CD14-positive monocyte (primary cell): ENCODE measurements at regions not wholly inside any gene's neighbourhood (a gene's known extent, or its start where the extent isn't known, plus 50 kb on each side); places are given as distances from the start of the nearest gene placed in this dataset.

Source experiments
- DNase-seq, 3 donors: peaks; one replicate each; pipeline ENCODE4 v3.0.0-alpha.2; 2011 to 2022
- H2AFZ ChIP-seq: 2 replicates; pipeline ENCODE4 v1.6.0; 2012; ENCODE audit warnings: mild to moderate bottlenecking, low read depth, low read length, inconsistent platforms; ENCODE audit not compliant: insufficient read depth, poor library complexity, severe bottlenecking
- H3K27ac ChIP-seq, 2 donors: 1 replicate in 1 of 2; 2 replicates in 1 of 2; pipeline ENCODE4 v1.5.1; 2012 to 2013; ENCODE audit warnings: low read length in 2 of 2, control low read depth in 1 of 2, inconsistent platforms in 1 of 2, low read depth in 1 of 2, mild to moderate bottlenecking in 1 of 2
- H3K27me3 ChIP-seq, 2 donors: one replicate each; pipeline versions ENCODE4 v1.6.0 to v1.6.1; 2011 to 2013; ENCODE audit warnings: low read length in 2 of 2; ENCODE audit not compliant: control insufficient read depth in 2 of 2, insufficient read depth in 2 of 2
- H3K36me3 ChIP-seq, 2 donors: replicated peaks in 1 of 2; 1 replicate in 1 of 2; 2 replicates in 1 of 2; pipeline versions ENCODE4 v1.5.1 to v1.6.1; 2012 to 2013; ENCODE audit warnings: low read length in 2 of 2, control low read depth in 1 of 2, inconsistent platforms in 1 of 2, mild to moderate bottlenecking in 1 of 2; ENCODE audit not compliant: insufficient read depth in 2 of 2, control insufficient read depth in 1 of 2
- H3K4me1 ChIP-seq, 2 donors: 1 replicate in 1 of 2; 2 replicates in 1 of 2; pipeline versions ENCODE4 v1.5.1 to v1.6.1; 2012 to 2013; ENCODE audit warnings: low read length in 2 of 2, control low read depth in 1 of 2, inconsistent platforms in 1 of 2, mild to moderate bottlenecking in 1 of 2, moderate library complexity in 1 of 2; ENCODE audit not compliant: insufficient read depth in 2 of 2, control insufficient read depth in 1 of 2
- H3K4me2 ChIP-seq: replicated peaks from 2 replicates; pipeline ENCODE3; 2012; ENCODE audit warnings: low read length, moderate library complexity, mild to moderate bottlenecking; ENCODE audit not compliant: poor library complexity, severe bottlenecking; ENCODE audit errors: extremely low read depth
- H3K4me3 ChIP-seq, 3 experiments: fragments of 200-600 bp in 1 of 3; sonication (generic) in 1 of 3; replicated peaks in 1 of 3; 1 replicate in 2 of 3; 2 replicates in 1 of 3; pipeline ENCODE4 v1.5.1; 2011 to 2013; ENCODE audit warnings: low read length in 3 of 3, mild to moderate bottlenecking in 3 of 3, control low read depth in 2 of 3, low read depth in 2 of 3, inconsistent platforms in 1 of 3, moderate library complexity in 1 of 3
- H3K79me2 ChIP-seq: 2 replicates; pipeline ENCODE4 v1.6.0; 2012; ENCODE audit warnings: mild to moderate bottlenecking, control low read depth, inconsistent platforms, low read length, moderate library complexity; ENCODE audit not compliant: insufficient read depth
- H3K9ac ChIP-seq: 2 replicates; pipeline ENCODE4 v1.6.0; 2017; ENCODE audit warnings: low read length, mild to moderate bottlenecking; ENCODE audit not compliant: insufficient read depth, poor library complexity, severe bottlenecking
- H3K9me3 ChIP-seq, 2 donors: replicated peaks in 1 of 2; 1 replicate in 1 of 2; 2 replicates in 1 of 2; pipeline versions ENCODE4 v1.5.1 to v1.6.1; 2012 to 2013; ENCODE audit warnings: low read length in 2 of 2, control low read depth in 1 of 2; ENCODE audit not compliant: control insufficient read depth in 1 of 2, insufficient read depth in 1 of 2
- H4K20me1 ChIP-seq: 2 replicates; pipeline ENCODE4 v1.6.0; 2012; ENCODE audit warnings: mild to moderate bottlenecking, low read length, control low read depth, moderate library complexity; ENCODE audit not compliant: insufficient read depth
- H3K27ac Mint-ChIP-seq, 7 donors: one replicate each; pipeline ENCODE4 v1.8.0; 2020; ENCODE audit warnings: mild to moderate bottlenecking in 7 of 7, mixed read lengths in 7 of 7, moderate library complexity in 6 of 7, inconsistent platforms in 2 of 7
- H3K27me3 Mint-ChIP-seq, 3 donors: one replicate each; pipeline ENCODE4 v1.8.0; 2021 to 2022; ENCODE audit warnings: low read depth in 3 of 3, mild to moderate bottlenecking in 3 of 3, mixed read lengths in 3 of 3, moderate library complexity in 3 of 3, inconsistent platforms in 1 of 3
- H3K36me3 Mint-ChIP-seq, 2 donors: one replicate each; pipeline ENCODE4 v1.8.0; 2020; ENCODE audit warnings: mixed read lengths in 2 of 2, inconsistent platforms in 1 of 2, mild to moderate bottlenecking in 1 of 2
- H3K4me1 Mint-ChIP-seq: one replicate; pipeline ENCODE4 v1.8.0; 2020; ENCODE audit warnings: mild to moderate bottlenecking, mixed read lengths
- H3K4me3 Mint-ChIP-seq, 2 donors: one replicate each; pipeline ENCODE4 v1.8.0; 2020; ENCODE audit warnings: mild to moderate bottlenecking in 2 of 2, mixed read lengths in 2 of 2, moderate library complexity in 1 of 2
- H3K9me3 Mint-ChIP-seq, 7 donors: one replicate each; pipeline ENCODE4 v1.8.0; 2020 to 2022; ENCODE audit warnings: mixed read lengths in 7 of 7, mild to moderate bottlenecking in 6 of 7, moderate library complexity in 6 of 7, inconsistent platforms in 2 of 7
- CTCF ChIP-seq: fragments of 200-600 bp; IDR thresholded peaks from one replicate; pipeline ENCODE4 v1.8.0; 2022; ENCODE audit warnings: antibody characterized with exemption, mild to moderate bottlenecking
- WGBS: methylation state at CpG from one replicate; pipeline ENCODE4 v1.1.5; 2013; ENCODE audit warnings: missing lambda C conversion rate; ENCODE audit not compliant: insufficient coverage; 5-methylcytosine and 5-hydroxymethylcytosine counted together
- intact Hi-C, 2 donors: fragments of 100-400 bp; cut with micrococcal nuclease; formaldehyde crosslinking; loops; one replicate each; pipeline versions ENCODE4 v1.15.0 to v1.15.1; 2023

GRCh38 chr6:14428269-14428668, 310.7 kb downstream of the CD83 start:
- Mint-ChIP-seq H3K27me3 (peaks cover 0 to 2% (median under 1%) of the 10 kb centered on the region in 3 donors), H3K4me1 (peaks cover 2% of the 10 kb centered on the region), H3K27ac (no peak overlapping the region), H3K4me3 (no peak overlapping the region), H3K9me3 (no peaks in the 10 kb centered on the region), H3K36me3 (no peaks in the 10 kb centered on the region)
- no peak overlapping the region for H3K27ac ChIP-seq
- 67% methylated on average over 2 of the region's 3 CpGs for WGBS
- no peak overlapping the region for H3K4me2 ChIP-seq
- H3K4me3 ChIP-seq = no peak overlapping the region
- DNase-seq = no peak
- intact Hi-C loops = no loop called here
- H3K9me3 ChIP-seq = no peaks in the 10 kb centered on the region
- no peaks in the 10 kb centered on the region for H3K36me3 ChIP-seq
- no peak overlapping the region for H2AFZ ChIP-seq
- H3K27me3 ChIP-seq = no peaks in the 10 kb centered on the region
- no peaks in the 10 kb centered on the region for H3K79me2 ChIP-seq
- no peak overlapping the region for H3K9ac ChIP-seq
- H3K4me1 ChIP-seq = no peaks in the 10 kb centered on the region
- no peaks in the 10 kb centered on the region for H4K20me1 ChIP-seq
- TF ChIP-seq CTCF = no peak

GRCh38 chr6:14429396-14429795, 311.8 kb downstream of the CD83 start:
- no peak for DNase-seq
- no peaks in the 10 kb centered on the region for H3K36me3 Mint-ChIP-seq
- no peak overlapping the region for H3K27ac ChIP-seq
- H3K4me3 ChIP-seq = no peak overlapping the region
- H3K9me3 ChIP-seq = no peaks in the 10 kb centered on the region
- no peaks in the 10 kb centered on the region for H3K27me3 ChIP-seq
- H4K20me1 ChIP-seq = no peaks in the 10 kb centered on the region
- intact Hi-C loops = no loop called here
- WGBS = 94% methylated on average over 8 of the region's 10 CpGs
- H3K27me3 Mint-ChIP-seq = peaks cover 0 to 2% (median 0%) of the 10 kb centered on the region in 3 donors
- no peaks in the 10 kb centered on the region for H3K79me2 ChIP-seq
- H3K9me3 Mint-ChIP-seq = no peaks in the 10 kb centered on the region
- no peak overlapping the region for H3K9ac ChIP-seq
- H3K27ac Mint-ChIP-seq = no peak overlapping the region
- no peak overlapping the region for H2AFZ ChIP-seq
- no peak overlapping the region for H3K4me3 Mint-ChIP-seq
- H3K36me3 ChIP-seq = no peaks in the 10 kb centered on the region
- peaks cover 2% of the 10 kb centered on the region for H3K4me1 Mint-ChIP-seq
- H3K4me1 ChIP-seq = no peaks in the 10 kb centered on the region
- no peak for TF ChIP-seq CTCF
- H3K4me2 ChIP-seq = no peak overlapping the region
